ENCODE measurements at regions not wholly inside any gene's neighbourhood (a gene's known extent, or its start where the extent isn't known, plus 50 kb on each side); places are given as distances from the start of the nearest gene placed in this dataset.

- Mint-ChIP-seq H3K4me3 (no peak overlapping the region), H3K36me3 (peaks cover 19% of the 10 kb centered on the region), H3K27ac (no peak overlapping the region), H3K4me1 (peaks cover 47% of the 10 kb centered on the region), H3K27me3 (ENCODE audit: low read depth) (no peaks in the 10 kb centered on the region), H3K9me3 (peaks cover 24% of the 10 kb centered on the region)
- CTCF ChIA-PET, result interaction anchor here (0.5 to 1.3 kb wide), 3 partner anchors 10 to 424 kb away, joined by 3 to 4 read pairs (median 3); no protein-coding TSS in a partner anchor
- POLR2A ChIA-PET, result no interaction called here
- DNase-seq (ENCODE audit: low spot score) (no peak), ATAC-seq (no peak)
- no peak for TF ChIP-seq E2F4 (CRISPR knock-in tag; IDR thresholded peaks at IDR 0.05; ENCODE audit: borderline replicate concordance, low read depth)
- no peak for TF ChIP-seq USF1 (CRISPR knock-in tag; IDR thresholded peaks at IDR 0.05)
- no peak for TF ChIP-seq ATF3 (CRISPR knock-in tag; conservative IDR thresholded peaks at IDR 0.05)
- no peak for TF ChIP-seq OVOL2 (CRISPR knock-in tag; IDR thresholded peaks at IDR 0.05; ENCODE audit: borderline replicate concordance)
- no peak for TF ChIP-seq ZNF416 (CRISPR knock-in tag; IDR thresholded peaks at IDR 0.05)
- TF ChIP-seq SOX15 (CRISPR knock-in tag; IDR thresholded peaks at IDR 0.05), result no peak
- TF ChIP-seq AFF4 (CRISPR knock-in tag; IDR thresholded peaks at IDR 0.05; ENCODE audit: borderline replicate concordance), result no peak
- no peak for TF ChIP-seq ZMAT4 (CRISPR knock-in tag; IDR thresholded peaks at IDR 0.05)
- TF ChIP-seq FOXP4 (CRISPR knock-in tag; IDR thresholded peaks at IDR 0.05), result no peak
- TF ChIP-seq GABPB1 (CRISPR knock-in tag; IDR thresholded peaks at IDR 0.05), result no peak
- no peak for TF ChIP-seq ZNF317 (CRISPR knock-in tag; IDR thresholded peaks at IDR 0.05; ENCODE audit: borderline replicate concordance, low read depth)
- TF ChIP-seq GTF2I (CRISPR knock-in tag; conservative IDR thresholded peaks at IDR 0.05), result no peak
- no peak for TF ChIP-seq ZNF138 (CRISPR knock-in tag; conservative IDR thresholded peaks at IDR 0.05)
- no peak for TF ChIP-seq ATF6 (CRISPR knock-in tag; IDR thresholded peaks at IDR 0.05)
- TF ChIP-seq ZNF121 (CRISPR knock-in tag; IDR thresholded peaks at IDR 0.05), result no peak
- TF ChIP-seq HMGXB4 (CRISPR knock-in tag; IDR thresholded peaks at IDR 0.05), result no peak
- TF ChIP-seq ARID4B (CRISPR knock-in tag; IDR thresholded peaks at IDR 0.05; ENCODE audit: borderline replicate concordance), result no peak
- TF ChIP-seq CREM (CRISPR knock-in tag; IDR thresholded peaks at IDR 0.05), result no peak
Observed at GRCh38 chr12:46679754-46680153, 146.0 kb downstream of the SLC38A4 start.

Data from WTC11 (cell line).